HG03045 (cell line): ENCODE measurements at regions not wholly inside any gene's neighbourhood (a gene's known extent, or its start where the extent isn't known, plus 50 kb on each side); places are given as distances from the start of the nearest gene placed in this dataset.
"Not testable (repeated sequence)": the region's sequence is repeated elsewhere in the genome, so short reads cannot be mapped to it uniquely, and the experiment has no call there.

Source experiments
- ATAC-seq: cut with Tn5 transposase; IDR thresholded peaks from one replicate; pipeline ENCODE4 v1.9.1; 2021; ENCODE audit warnings: mild to moderate bottlenecking, moderate library complexity; ENCODE audit not compliant: unreplicated experiment

DNA sequence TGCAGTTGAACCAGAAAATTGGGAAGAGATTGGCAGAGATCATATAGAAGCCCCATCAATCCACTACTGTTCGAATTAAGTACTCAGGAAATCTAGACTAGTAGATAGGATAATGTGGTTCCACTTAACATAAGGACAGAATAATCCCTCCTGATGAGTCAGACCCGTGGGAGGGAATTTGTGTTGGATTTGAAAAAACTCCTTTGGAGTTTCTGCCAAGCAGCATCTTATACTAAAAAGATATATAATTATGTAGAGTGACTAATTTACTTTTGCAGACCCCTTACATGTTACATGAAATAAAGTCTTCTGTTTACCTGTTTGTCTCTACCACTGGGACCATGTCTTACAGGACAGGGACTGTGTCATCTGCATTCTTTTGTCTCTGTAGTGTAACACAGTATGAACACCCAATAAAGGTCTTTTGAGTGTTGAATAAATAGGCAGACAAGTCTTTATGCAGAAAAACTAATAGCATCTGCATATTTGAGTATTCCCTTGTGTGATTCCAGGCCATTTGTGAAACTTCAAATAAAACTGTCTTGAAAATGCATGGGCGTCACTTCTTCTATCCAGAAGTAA, 122.6 kb upstream of the DNAJC10 start:
- ATAC-seq = no peak

GRCh38 chr2:182594286-182594685, 121.8 kb upstream of the DNAJC10 start:
- no peak for ATAC-seq

DNA sequence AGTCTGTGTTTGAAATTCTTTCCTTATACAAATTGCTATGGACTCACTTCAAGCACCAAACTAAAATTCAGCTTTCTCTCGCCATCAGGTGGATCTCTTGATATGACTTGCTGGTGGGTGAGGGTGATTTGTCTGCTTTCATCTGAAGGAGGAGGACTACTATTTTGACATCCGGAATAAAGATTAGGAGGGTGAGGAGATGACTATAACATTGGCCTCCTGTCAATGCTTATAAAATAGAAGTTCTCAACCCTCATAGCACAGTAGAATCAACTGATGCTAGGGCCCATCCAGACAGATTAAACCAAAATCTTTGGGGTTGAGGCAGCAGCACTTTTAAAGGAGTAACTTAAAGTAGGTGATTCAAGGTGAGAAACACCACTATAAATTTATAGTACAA, 120.4 kb upstream of the DNAJC10 start:
- ATAC-seq = no peak

DNA sequence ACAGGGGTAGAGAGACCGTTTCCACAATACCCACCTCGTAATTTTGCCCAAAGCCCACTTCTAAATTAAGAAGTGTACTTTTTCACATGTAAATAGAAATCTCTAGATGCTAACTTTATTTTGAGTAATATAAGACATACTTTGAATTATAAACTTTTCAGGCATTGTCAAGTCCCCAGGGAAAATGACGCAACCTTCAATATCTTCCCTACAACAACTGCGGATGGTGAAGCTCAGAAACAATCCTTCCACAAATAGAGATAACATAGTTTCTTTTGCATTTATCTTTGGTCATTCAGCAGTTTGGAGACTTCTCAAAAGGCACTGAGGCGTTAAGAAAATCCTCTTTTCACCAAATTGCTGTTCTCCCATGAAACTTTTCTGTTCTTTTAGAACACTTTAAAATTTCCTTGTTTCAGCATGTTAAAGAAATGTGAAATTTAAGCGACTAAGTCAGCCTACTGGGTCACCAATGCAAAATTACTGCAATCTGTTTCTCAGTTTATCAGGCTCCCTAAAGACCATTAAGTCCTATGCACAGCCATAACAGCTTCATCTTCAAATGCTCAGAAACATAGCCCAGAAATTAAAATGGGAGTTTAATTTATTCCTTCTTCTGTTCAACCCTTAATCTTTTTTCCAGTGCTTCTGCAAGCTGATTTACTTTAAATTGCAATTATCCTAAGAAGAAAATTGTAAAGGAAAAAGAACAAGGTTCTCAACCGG, 118.3 kb upstream of the DNAJC10 start:
- ATAC-seq = no peak

DNA sequence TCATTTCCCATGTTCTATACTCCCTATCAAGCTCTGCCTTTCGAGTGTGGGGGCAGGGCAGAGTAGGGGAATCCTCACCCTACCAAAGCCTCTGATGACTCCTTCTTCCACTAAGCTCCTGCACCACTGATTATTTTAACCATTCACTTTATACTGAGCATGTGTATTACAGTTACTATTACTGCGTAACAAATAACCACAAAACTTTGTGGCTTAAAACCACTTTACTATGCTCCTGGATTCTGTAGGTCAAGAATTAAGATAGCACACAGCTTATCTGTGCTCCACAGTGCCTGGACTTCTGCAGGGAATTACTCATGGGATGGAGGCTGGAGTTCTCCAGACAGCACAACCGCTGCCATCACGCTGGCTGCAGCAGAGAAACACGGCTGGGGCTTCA, 117.4 kb upstream of the DNAJC10 start:
- ATAC-seq = no peak

DNA sequence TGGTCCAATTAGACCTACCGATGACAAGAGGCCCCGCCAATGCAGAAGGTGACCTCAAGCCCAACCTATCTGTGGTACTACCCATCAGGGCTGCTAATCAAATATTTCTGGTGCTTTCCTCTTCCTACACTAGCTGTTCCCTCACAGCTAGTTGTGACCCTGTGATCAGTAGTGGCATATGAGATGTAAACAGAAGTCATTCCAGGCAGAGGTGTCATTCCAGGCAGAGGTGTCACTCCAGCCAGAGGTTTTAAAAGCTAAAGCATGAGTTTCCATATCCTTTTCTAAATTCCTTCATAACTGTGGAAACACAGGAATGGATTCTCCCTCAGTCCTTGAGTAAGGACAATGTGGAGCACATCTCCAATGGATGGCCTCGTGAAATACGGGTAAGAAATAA, 110.9 kb upstream of the DNAJC10 start:
- no peak for ATAC-seq

DNA sequence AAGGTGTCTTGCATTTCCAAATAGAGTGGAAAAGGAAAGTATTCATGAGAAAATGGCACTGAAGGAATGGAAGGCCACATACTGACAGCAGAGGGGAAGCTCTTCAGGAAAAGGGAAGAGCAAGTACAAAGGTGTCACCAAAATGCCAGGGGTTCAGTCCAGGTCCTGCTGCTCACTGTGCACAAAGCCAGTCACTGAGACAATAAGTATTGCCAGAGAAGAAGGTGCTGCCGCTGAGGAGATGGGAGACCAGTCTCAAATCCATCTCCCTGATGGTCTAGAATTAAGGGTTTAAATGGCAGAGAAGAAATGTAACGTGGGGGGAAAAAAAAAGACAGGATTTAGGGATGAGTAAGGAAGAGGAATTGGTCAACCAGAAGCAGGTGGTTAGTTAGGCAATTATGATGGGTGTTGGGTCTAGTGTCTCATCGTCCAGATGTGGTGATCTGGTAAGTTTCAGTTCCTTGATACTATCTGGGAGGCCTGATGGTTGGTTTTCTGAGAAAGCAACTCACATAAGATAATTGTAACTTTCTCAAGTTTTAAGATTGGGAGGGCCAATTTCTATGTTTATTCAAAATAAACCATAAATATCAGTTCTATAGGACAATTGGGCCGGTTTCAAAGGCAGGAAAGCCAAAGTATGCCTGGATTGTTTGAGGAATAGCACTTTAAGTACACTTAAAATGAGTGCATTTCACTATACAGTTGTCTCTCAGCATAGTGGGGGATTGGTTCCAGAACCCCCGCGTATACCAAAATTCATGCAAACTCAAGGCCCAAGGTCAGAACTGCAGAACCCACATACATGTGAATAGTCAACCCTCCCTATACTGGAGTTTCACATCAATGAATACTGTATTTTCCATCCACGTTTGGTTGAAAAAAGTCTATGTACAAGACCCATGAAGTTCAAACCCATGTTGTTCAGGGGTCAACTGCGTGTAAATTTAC, 109.1 kb upstream of the DNAJC10 start:
- no peak for ATAC-seq

DNA sequence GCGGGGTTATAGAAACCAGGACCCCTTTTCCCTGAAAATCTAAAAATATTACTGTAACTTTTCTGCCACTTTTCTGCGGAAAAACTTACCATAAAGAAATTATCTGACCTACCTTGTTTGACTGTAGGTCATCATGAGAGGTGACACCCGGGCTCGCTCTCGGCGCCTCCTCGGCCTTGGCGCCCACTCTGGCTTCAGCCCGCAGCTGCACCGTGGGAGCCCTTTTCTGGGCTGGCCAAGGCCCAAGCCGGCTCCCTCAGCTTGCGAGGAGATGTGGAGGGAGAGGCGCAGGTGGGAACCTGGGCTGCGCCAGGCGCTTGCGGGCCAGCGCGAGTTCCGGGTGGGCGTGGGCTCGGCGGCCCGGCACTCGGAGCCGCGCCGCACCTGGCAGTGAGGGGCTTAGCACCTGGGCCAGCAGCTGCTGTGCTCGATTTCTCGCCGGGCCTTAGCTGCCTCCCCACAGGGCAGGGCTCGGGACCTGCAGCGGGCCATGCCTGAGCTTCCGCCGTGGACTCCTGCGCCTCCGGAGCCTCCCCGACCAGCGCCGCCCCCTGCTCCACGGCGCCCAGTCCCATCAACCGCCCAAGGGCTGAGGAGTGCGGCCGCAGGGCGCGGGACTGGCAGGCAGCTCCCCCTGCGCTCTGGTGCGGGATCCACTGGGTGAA, 107.7 kb upstream of the DNAJC10 start:
- no peak for ATAC-seq

DNA sequence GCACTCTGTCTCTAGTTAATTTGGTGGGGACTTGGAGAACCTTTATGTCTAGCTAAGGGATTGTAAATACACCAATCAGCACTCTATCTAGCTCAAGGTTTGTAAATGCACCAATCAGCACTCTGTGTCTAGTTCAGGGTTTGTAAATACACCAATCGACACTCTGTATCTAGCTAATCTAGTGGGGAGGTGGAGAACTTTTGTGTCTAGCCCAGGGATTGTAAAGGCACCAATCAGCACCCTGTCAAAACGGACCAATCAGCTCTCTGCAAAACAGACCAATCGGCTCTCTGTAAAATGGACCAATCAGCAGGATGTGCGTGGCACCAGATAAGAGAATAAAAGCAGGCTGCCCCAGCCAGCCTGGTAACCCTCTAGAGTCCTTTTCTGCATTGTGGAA, 107.1 kb upstream of the DNAJC10 start:
- not testable (repeated sequence) for ATAC-seq

DNA sequence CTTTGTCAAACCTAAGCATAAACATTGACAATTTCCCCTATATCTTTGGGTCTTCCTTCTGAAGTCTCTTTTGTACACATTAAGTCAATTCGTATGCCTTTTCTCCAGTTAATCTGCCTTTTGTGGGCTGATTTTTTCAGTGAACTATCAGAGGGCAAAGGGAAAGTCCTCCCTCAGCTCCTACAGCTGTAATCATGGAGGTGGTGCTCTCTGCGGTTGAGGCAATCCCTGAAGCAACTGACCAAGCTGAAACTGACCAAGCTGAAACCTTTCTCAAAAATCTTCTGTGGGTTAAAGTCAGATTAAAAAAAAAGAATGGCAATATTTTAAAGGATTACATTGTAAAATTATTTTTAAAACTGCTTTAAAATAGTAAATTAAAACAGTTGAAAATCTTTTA, 105.8 kb upstream of the DNAJC10 start:
- no peak for ATAC-seq

GRCh38 chr2:182611009-182611408, 105.0 kb upstream of the DNAJC10 start:
- no peak for ATAC-seq

GRCh38 chr2:182615036-182615435, 101.0 kb upstream of the DNAJC10 start:
- no peak for ATAC-seq

GRCh38 chr2:182616471-182617393, 99.3 kb upstream of the DNAJC10 start:
- ATAC-seq = no peak

- no peak for ATAC-seq
These were observed 97.4 kb upstream of the DNAJC10 start for GRCh38 chr2:182618672-182619079.

- no peak for ATAC-seq
These were observed 96.8 kb upstream of the DNAJC10 start for GRCh38 chr2:182619276-182619675.

DNA sequence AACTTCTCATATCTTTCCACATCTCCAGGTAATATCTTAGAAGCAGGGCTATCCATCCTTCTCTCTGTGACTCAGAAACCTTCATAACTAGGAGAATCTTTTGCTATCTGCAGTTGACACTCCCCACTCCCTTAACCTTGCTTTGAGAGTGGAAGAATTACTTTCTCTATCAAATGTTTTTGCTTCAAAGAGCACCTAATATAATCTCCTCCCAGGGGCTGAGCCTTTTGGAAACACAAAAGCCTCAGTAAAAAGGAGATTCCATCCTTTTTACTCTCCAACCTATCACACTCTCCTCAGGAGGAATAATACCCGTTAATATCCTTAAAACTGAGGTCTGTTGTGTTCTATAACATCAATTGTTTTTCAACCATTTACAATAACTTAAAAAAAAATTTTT, 94.9 kb upstream of the DNAJC10 start:
- no peak for ATAC-seq

GRCh38 chr2:182621810-182622209, 94.2 kb upstream of the DNAJC10 start:
- ATAC-seq = no peak

- ATAC-seq = no peak
These were observed 93.8 kb upstream of the DNAJC10 start for GRCh38 chr2:182622231-182622630.

DNA sequence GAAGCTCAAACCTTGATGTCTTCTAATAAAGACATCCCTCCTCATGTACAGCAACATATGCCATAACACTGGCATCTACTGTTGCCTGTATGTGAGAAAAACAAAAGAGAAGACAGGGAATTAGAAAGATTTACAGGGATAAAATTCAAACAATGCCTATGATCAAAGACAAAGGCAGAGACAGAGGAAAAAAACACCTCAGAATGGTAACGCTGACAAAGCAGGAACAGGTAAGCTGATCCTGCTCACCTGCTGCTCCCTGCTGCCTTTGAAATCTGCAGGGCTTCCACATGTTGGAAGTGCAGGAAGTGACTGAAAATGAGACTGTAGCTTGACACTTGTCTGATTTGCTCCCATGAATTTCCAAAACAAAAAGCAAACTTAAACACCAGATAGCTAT, 90.2 kb upstream of the DNAJC10 start:
- no peak for ATAC-seq

GRCh38 chr2:182628916-182629315, 87.1 kb upstream of the DNAJC10 start:
- no peak for ATAC-seq
